ENCODE measurements at regions not wholly inside any gene's neighbourhood (a gene's known extent, or its start where the extent isn't known, plus 50 kb on each side); places are given as distances from the start of the nearest gene placed in this dataset.

DNA sequence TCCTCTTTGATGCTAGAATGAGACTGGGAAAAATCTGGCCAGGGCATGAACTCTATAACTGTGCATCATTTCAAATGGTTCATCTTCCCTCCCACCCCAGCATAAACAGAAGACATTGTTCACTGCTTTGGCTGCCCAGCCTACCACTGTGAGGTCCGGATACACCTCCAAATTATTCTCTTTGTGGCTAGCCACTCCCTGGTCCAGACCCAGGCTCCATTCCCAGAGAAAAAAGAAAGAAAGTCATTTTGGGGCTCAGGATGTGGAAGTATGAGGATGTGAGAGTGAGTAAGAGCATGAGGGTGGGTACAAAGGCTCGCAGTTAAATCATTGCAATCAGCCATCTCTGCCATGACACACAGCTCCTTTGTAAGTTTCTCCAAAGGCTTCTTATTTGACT, 559.2 kb downstream of the PSAT1 start:
- ChIA-PET POLR2A (no interaction called here), CTCF (no interaction called here)
- Histone ChIP-seq H3K9me3 (no peaks in the 10 kb centered on the region), H3K27me3 (replicated peaks in 1 of 2; ENCODE audit: control insufficient read depth in 2 of 2, extremely low read depth in 1 of 2, insufficient read depth in 2 of 2, low read length in 1 of 2) (no peaks in the 10 kb centered on the region), H3K36me3 (ENCODE audit: control insufficient read depth in 2 of 2, extremely low read depth in 1 of 2, insufficient read depth in 1 of 2, low read length in 1 of 2) (no peaks in the 10 kb centered on the region), H3K27ac (ENCODE audit: low read length) (no peak overlapping the region), H3K4me3 (ENCODE audit: control insufficient read depth in 1 of 2, extremely low read depth in 1 of 2, low read length in 1 of 2) (no peak overlapping the region), H3K4me1 (ENCODE audit: control insufficient read depth in 1 of 2, extremely low read depth in 1 of 2, insufficient read depth in 2 of 2, low read length in 2 of 2) (no peaks in the 10 kb centered on the region)
- H3K4me3 Mint-ChIP-seq, result no peak overlapping the region
- DNase-seq (no peak), ATAC-seq (replicated peaks in 1 of 4) (no peak)
- H3K27me3 Mint-ChIP-seq, result peaks cover 0 to 3% of the 10 kb centered on the region in 2 donors
- WGBS (ENCODE audit: insufficient coverage), result no CpG with 5 or more reads among the region's 2 CpGs
- peaks cover 0 to 3% (median 0%) of the 10 kb centered on the region in 3 donors for H3K9me3 Mint-ChIP-seq
- no peaks in the 10 kb centered on the region for H3K4me1 Mint-ChIP-seq
- no peak overlapping the region for H3K27ac Mint-ChIP-seq
- H3K36me3 Mint-ChIP-seq, result no peaks in the 10 kb centered on the region

DNA sequence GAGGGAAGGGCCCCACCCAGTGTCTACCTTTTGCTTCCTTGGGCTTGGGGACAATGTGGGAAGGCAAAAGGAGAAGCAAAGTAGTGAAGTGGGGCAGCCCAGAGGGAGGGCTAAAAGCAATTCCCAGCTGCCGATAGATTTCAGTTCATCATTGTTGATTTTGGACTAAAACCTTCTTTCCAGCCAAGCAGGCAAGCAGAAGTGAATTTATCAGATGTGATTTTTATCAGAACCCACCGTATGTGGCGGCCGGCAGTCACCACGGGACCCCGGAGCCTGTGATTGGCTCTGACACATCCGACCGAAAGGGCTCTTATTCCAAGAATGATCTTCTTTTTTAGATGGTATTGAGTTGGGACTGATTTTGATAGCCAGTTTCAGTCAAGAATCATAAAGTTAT, 559.9 kb downstream of the PSAT1 start:
- Mint-ChIP-seq H3K4me3 (no peak overlapping the region), H3K36me3 (no peaks in the 10 kb centered on the region), H3K27ac (no peak overlapping the region), H3K4me1 (no peaks in the 10 kb centered on the region), H3K27me3 (peaks cover 0 to 3% of the 10 kb centered on the region in 2 donors), H3K9me3 (no peaks in the 10 kb centered on the region)
- Histone ChIP-seq H3K4me1 (ENCODE audit: control insufficient read depth in 1 of 2, extremely low read depth in 1 of 2, insufficient read depth in 2 of 2, low read length in 2 of 2) (no peaks in the 10 kb centered on the region), H3K9me3 (no peaks in the 10 kb centered on the region), H3K36me3 (ENCODE audit: control insufficient read depth in 2 of 2, extremely low read depth in 1 of 2, insufficient read depth in 1 of 2, low read length in 1 of 2) (no peaks in the 10 kb centered on the region), H3K27ac (ENCODE audit: low read length) (no peak overlapping the region), H3K27me3 (replicated peaks in 1 of 2; ENCODE audit: control insufficient read depth in 2 of 2, extremely low read depth in 1 of 2, insufficient read depth in 2 of 2, low read length in 1 of 2) (no peaks in the 10 kb centered on the region), H3K4me3 (ENCODE audit: control insufficient read depth in 1 of 2, extremely low read depth in 1 of 2, low read length in 1 of 2) (no peak overlapping the region)
- no peak for DNase-seq
- ChIA-PET CTCF (no interaction called here), POLR2A (no interaction called here)
- ATAC-seq (replicated peaks in 1 of 4), result no peak
- WGBS (ENCODE audit: insufficient coverage), result 93% methylated on average over 6 of the region's 8 CpGs

DNA sequence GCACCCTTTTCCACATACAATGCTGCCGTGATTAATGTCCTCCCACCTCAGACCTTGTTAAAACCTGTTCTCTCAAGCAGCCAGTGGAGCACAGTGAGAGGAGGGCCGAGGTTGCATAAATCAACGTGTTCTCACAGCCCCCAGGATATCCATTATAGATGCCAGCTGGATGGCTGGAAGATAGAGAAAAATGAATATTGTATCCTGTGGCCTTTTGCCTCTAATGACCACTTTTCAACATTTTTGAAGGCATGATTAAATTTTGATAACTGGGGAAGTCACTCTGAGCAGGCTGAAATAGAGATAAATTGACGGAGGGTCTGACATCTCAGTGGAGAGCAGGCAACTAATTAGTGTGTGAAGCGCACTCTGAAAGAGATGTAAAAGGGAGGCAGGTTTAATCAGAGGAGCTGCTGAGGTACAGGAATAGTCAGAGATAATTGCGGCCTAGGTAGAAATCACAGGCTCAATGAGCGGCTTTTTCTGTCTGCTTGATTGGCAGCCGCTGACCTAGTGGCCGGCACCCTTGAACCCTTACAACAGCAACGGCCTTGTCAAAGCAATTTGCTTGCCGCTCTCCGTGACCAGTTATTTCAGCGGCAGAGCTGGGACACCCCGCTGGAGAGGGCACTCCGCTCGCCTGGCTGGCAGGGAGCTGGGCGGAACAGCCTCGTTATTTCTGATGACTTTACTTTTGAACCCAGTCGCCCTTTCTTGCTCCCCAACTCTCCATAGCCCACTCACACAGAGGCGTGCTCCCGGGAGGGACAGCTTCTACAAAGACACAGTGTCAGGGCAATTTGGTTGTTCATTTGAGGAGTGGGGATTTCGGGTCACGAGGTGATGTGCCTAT, 560.7 kb downstream of the PSAT1 start:
- ATAC-seq (replicated peaks in 1 of 4), result no peak

DNA sequence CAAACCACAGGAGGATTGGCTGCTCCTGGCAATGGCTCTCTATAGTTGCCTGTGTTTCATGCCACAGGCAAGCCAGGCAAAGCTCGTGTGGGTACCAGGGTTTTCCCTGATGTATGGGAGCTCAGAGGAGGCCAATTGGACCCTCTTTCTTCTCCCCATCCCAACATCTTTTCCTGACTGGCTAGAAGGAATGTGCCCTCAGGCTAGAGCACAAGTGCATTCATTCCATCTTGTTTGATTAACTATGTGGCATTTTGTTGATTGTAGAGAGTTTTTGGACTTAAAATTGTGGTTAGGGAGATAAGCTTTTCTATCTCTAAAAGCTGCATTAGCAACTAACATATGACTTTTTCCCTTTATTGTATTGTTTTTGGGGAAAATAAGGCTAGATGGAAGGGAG, 561.3 kb downstream of the PSAT1 start:
- Histone ChIP-seq H3K36me3 (ENCODE audit: control insufficient read depth in 2 of 2, extremely low read depth in 1 of 2, insufficient read depth in 1 of 2, low read length in 1 of 2) (no peaks in the 10 kb centered on the region), H3K4me1 (ENCODE audit: control insufficient read depth in 1 of 2, extremely low read depth in 1 of 2, insufficient read depth in 2 of 2, low read length in 2 of 2) (no peaks in the 10 kb centered on the region), H3K9me3 (no peaks in the 10 kb centered on the region), H3K27me3 (replicated peaks in 1 of 2; ENCODE audit: control insufficient read depth in 2 of 2, extremely low read depth in 1 of 2, insufficient read depth in 2 of 2, low read length in 1 of 2) (no peaks in the 10 kb centered on the region), H3K4me3 (ENCODE audit: control insufficient read depth in 1 of 2, extremely low read depth in 1 of 2, low read length in 1 of 2) (no peak overlapping the region), H3K27ac (ENCODE audit: low read length) (no peak overlapping the region)
- DNase-seq (no peak), ATAC-seq (replicated peaks in 1 of 4) (no peak)
- Mint-ChIP-seq H3K4me1 (no peaks in the 10 kb centered on the region), H3K4me3 (no peak overlapping the region), H3K36me3 (no peaks in the 10 kb centered on the region), H3K27ac (no peak overlapping the region), H3K9me3 (no peaks in the 10 kb centered on the region), H3K27me3 (peaks cover 0 to 3% of the 10 kb centered on the region in 2 donors)
- POLR2A ChIA-PET, result interaction anchor here in 1 of 2 donors (0.6 kb wide), 1 partner anchor 1651 kb away, joined by 3 read pairs; no protein-coding TSS in a partner anchor
- CTCF ChIA-PET, result no interaction called here
- 71% methylated on average over 1 of the region's 1 CpG for WGBS (ENCODE audit: insufficient coverage)

More for the DNA sequence above, 560.7 kb downstream of the PSAT1 start:
- no peak overlapping the region for H3K27ac Mint-ChIP-seq
- DNase-seq, result no peak
- Histone ChIP-seq H3K4me3 (ENCODE audit: control insufficient read depth in 1 of 2, extremely low read depth in 1 of 2, low read length in 1 of 2) (no peak overlapping the region), H3K9me3 (no peaks in the 10 kb centered on the region), H3K27ac (ENCODE audit: low read length) (no peak overlapping the region), H3K27me3 (replicated peaks in 1 of 2; ENCODE audit: control insufficient read depth in 2 of 2, extremely low read depth in 1 of 2, insufficient read depth in 2 of 2, low read length in 1 of 2) (no peaks in the 10 kb centered on the region), H3K36me3 (ENCODE audit: control insufficient read depth in 2 of 2, extremely low read depth in 1 of 2, insufficient read depth in 1 of 2, low read length in 1 of 2) (no peaks in the 10 kb centered on the region), H3K4me1 (ENCODE audit: control insufficient read depth in 1 of 2, extremely low read depth in 1 of 2, insufficient read depth in 2 of 2, low read length in 2 of 2) (no peaks in the 10 kb centered on the region)
- no peaks in the 10 kb centered on the region for H3K9me3 Mint-ChIP-seq
- peaks cover 0 to 3% of the 10 kb centered on the region in 2 donors for H3K27me3 Mint-ChIP-seq
- H3K36me3 Mint-ChIP-seq, result no peaks in the 10 kb centered on the region
- H3K4me3 Mint-ChIP-seq, result no peak overlapping the region
- POLR2A ChIA-PET, result no interaction called here
- WGBS (ENCODE audit: insufficient coverage), result 89% methylated on average over 15 of the region's 23 CpGs
- no peaks in the 10 kb centered on the region for H3K4me1 Mint-ChIP-seq
- CTCF ChIA-PET, result no interaction called here

DNA sequence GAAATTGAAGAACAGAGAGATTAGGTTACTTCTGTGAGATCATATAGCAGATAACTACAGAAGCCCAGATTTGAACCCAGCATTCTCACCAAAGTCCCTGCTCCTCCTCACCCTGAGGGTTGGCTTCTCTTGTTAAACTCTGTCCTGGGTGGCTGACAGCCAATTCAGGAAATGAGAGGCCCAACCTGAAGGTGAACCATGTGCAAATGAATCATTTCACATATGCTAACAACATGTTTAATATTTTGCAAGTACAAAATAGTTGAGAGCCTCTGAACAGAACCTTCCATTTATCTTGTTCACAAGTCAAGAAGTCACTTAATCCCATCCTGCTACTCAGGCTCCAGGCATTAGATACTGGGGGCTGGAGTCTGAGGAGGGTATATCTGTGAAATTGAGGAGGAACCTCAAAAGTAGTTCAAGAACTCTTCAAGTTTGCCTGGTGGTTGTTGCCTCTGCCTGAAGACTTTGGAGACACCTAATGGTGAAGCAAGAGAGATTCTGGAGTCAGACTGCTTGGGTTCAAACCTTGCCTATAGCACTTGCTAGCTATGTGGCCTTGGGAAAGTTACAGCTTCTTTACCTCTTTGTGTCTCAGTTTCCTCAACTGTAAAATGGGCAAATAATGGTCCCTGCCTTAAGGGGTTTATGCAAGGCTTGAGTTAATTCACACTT, 564.0 kb downstream of the PSAT1 start:
- no peak overlapping the region for H3K27ac Mint-ChIP-seq
- CTCF ChIA-PET, result no interaction called here

DNA sequence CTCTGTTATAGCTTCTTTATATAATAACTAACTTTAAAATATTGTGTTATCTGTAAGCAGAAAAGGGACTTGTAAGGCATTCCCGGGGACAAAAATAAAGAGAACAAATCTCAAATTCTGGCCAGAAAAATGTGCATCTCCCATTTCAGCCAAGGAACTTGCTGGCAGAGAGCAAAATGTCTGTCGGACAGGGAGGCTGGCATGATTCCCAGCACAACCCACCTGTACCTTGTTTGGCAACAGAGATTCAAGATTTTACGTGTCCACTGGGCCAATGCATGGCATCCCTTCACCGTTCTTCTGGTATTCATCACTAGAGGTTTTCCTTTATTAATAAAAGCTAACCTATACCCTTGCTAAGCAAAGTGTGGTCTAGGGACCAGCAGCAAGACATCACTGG, 566.6 kb downstream of the PSAT1 start:
- H3K36me3 ChIP-seq (ENCODE audit: control insufficient read depth in 2 of 2, extremely low read depth in 1 of 2, insufficient read depth in 1 of 2, low read length in 1 of 2), result no peaks in the 10 kb centered on the region
- 95% methylated on average over 3 of the region's 4 CpGs for WGBS (ENCODE audit: insufficient coverage)
- no peak for DNase-seq
- POLR2A ChIA-PET, result no interaction called here
- H3K4me1 ChIP-seq (ENCODE audit: control insufficient read depth in 1 of 2, extremely low read depth in 1 of 2, insufficient read depth in 2 of 2, low read length in 2 of 2), result no peaks in the 10 kb centered on the region
- Mint-ChIP-seq H3K36me3 (no peaks in the 10 kb centered on the region), H3K4me3 (no peak overlapping the region), H3K9me3 (peaks cover 0 to 4% (median 0%) of the 10 kb centered on the region in 3 donors), H3K27ac (no peak overlapping the region), H3K27me3 (no peaks in the 10 kb centered on the region), H3K4me1 (no peaks in the 10 kb centered on the region)
- H3K27me3 ChIP-seq (replicated peaks in 1 of 2; ENCODE audit: control insufficient read depth in 2 of 2, extremely low read depth in 1 of 2, insufficient read depth in 2 of 2, low read length in 1 of 2), result no peaks in the 10 kb centered on the region
- H3K4me3 ChIP-seq (ENCODE audit: control insufficient read depth in 1 of 2, extremely low read depth in 1 of 2, low read length in 1 of 2), result no peak overlapping the region
- no peak for ATAC-seq (replicated peaks in 1 of 4)
- no peak overlapping the region for H3K27ac ChIP-seq (ENCODE audit: low read length)
- H3K9me3 ChIP-seq, result no peaks in the 10 kb centered on the region
- CTCF ChIA-PET, result no interaction called here

More for the DNA sequence above, 564.0 kb downstream of the PSAT1 start:
- H3K4me3 ChIP-seq (ENCODE audit: control insufficient read depth in 1 of 2, extremely low read depth in 1 of 2, low read length in 1 of 2), result no peak overlapping the region
- no peaks in the 10 kb centered on the region for H3K27me3 Mint-ChIP-seq
- H3K4me1 Mint-ChIP-seq, result no peaks in the 10 kb centered on the region
- POLR2A ChIA-PET, result no interaction called here
- H3K36me3 Mint-ChIP-seq, result no peaks in the 10 kb centered on the region
- no peaks in the 10 kb centered on the region for H3K9me3 ChIP-seq
- H3K4me1 ChIP-seq (ENCODE audit: control insufficient read depth in 1 of 2, extremely low read depth in 1 of 2, insufficient read depth in 2 of 2, low read length in 2 of 2), result no peaks in the 10 kb centered on the region
- H3K27ac ChIP-seq (ENCODE audit: low read length), result no peak overlapping the region
- H3K27me3 ChIP-seq (replicated peaks in 1 of 2; ENCODE audit: control insufficient read depth in 2 of 2, extremely low read depth in 1 of 2, insufficient read depth in 2 of 2, low read length in 1 of 2), result no peaks in the 10 kb centered on the region
- no peaks in the 10 kb centered on the region for H3K9me3 Mint-ChIP-seq
- H3K4me3 Mint-ChIP-seq, result no peak overlapping the region
- H3K36me3 ChIP-seq (ENCODE audit: control insufficient read depth in 2 of 2, extremely low read depth in 1 of 2, insufficient read depth in 1 of 2, low read length in 1 of 2), result no peaks in the 10 kb centered on the region
- no peak for ATAC-seq (replicated peaks in 1 of 4)
- no peak for DNase-seq

Measured in T-cell (primary cell).